NCI-H2171 treated with DMSO at 0.1 percent for 48 hours (cell line): ENCODE measurements at regions not wholly inside any gene's neighbourhood (a gene's known extent, or its start where the extent isn't known, plus 50 kb on each side); places are given as distances from the start of the nearest gene placed in this dataset.
A peak's percentile ranks its signal among the peaks of the same experiment; 100 is the strongest.

ENCODE experiments used
- DNase-seq: peaks from one replicate; lab custom pipeline; 2025; lab: John Stamatoyannopoulos, UW

DNA sequence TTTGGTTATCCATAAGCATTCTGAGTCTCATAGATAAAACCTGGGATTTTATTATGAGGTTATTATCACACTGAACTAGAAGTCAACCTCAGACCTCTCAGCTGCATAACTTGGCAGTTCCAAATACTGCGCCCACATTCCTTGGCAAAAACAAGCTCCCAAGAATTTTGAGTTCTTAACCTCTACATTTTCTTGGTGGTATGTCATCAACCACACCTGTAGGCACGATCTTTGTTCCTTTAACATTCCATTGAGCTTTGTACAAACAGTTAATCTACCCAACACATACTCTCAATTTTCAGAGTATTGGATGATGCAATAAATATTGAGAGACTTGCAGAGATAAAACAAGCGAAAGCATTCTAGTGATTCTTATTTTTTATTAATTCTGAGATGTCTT lies 371.8 kb upstream of the PRICKLE1 start:
- DNase-seq, result no peak

GRCh38 chr12:42960087-42960527 lies 370.6 kb upstream of the PRICKLE1 start:
- peak; percentile 41 for DNase-seq

DNA sequence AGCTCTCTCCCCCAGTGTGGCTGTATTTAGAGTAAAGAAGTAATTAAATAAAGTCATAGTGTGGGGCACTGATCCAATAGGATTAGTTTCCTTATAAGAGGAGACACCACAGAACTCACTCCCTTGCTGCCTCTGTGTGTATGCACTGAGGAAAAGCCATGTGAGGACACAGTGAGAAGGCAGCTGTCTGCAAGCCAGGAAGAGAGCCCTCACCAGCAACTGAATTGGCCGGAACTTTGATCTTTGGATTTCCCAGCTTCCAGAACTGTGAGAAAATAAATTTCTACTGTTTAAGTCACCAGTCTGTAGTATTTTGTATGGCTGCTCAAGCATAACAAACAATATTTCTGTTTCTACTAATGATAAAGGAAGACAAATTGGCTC lies 368.7 kb upstream of the PRICKLE1 start:
- DNase-seq, result peak; percentile 13

- no peak for DNase-seq
Measured at GRCh38 chr12:42957561-42958290, 368.2 kb upstream of the PRICKLE1 start.

GRCh38 chr12:42957136-42957535 lies 367.6 kb upstream of the PRICKLE1 start:
- DNase-seq, result peak; percentile 74

DNA sequence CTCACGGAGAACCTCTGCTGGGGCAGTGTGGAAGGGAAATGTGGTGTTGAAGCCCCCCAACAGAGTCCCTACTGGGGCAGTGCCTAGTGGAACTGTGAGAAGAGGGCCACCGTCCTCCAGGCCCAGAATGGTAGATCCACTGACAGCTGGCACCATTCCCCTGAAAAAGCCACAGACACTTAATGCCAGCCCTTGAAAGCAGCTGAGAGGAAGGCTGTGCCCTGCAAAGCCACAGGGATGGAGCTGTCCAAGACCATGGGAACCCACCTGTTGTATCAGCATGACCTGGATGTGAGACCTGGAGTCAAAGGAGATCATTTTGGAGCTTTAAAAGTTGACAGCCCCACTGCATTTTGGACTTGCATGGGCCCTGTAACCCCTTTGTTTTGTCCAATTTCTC lies 363.5 kb upstream of the PRICKLE1 start:
- DNase-seq, result no peak

DNA sequence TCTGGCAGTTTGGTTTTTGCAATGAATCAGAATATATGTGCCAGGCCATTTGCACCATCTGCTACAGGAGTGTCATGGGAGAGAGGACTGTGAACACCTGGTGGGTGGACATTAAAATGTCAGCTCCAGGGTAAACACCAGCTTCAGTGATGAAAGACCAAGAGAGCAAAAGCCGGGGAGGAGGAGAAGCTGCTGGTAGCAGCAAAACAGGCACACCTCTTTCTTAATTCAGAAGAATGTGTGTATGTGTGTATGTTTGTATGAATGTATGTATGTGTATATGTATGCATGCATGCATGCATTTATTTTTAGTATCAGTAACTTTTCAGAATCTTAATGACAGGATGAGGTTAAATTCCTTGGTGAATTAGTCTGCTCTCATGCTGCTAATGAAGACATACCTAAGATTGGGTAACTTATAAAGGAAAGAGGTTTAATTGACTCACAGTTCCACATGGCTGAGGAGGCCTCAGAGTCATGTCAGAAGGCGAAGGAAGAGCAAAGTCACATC lies 357.4 kb upstream of the PRICKLE1 start:
- DNase-seq, result peak; percentile 20

DNA sequence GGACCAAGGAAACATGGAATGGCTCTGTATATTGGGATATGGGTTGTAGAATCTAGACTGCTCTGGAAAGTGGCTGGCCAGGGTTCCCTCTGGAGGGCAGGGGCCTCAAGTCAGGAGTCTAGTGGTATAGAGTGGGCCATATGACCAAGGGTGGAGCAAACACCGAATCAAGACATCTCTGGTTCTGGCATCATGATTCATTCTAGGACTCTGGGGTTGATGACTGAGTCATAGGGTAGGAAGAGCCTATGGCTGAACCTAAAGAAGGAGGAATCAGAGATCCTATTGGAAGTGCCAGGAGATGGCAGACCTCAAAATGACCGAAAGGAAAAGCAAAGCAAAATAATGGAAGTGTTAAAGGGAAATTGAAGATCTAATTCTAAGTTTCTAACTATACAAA lies 356.4 kb upstream of the PRICKLE1 start:
- DNase-seq, result no peak

DNA sequence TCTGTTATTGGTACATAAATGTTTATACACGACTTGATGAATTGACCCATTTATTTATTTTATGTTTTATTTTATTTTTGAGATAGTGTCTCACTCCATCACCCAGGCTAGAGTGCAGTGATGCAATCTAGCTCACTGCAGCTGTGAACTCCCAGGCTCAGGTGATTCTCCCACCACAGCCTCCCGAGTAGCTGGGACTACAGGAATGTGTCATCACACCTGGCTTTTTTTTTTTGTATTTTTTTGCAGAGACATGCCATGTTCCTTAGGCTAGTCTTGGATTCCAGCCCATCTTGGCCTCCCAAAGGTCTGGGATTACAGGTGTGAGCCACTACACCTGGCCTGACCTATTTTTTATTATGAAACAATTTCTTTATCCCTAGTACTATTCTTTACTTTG lies 355.0 kb upstream of the PRICKLE1 start:
- no peak for DNase-seq

- DNase-seq, result peak; percentile 49
Measured at GRCh38 chr12:42936991-42937390, 347.4 kb upstream of the PRICKLE1 start.

- DNase-seq, result no peak
Measured at GRCh38 chr12:42936260-42936659, 346.7 kb upstream of the PRICKLE1 start.

GRCh38 chr12:42935756-42936155 lies 346.2 kb upstream of the PRICKLE1 start:
- DNase-seq, result peak; percentile 50

GRCh38 chr12:42935090-42935489 lies 345.5 kb upstream of the PRICKLE1 start:
- peak; percentile 8 for DNase-seq

DNA sequence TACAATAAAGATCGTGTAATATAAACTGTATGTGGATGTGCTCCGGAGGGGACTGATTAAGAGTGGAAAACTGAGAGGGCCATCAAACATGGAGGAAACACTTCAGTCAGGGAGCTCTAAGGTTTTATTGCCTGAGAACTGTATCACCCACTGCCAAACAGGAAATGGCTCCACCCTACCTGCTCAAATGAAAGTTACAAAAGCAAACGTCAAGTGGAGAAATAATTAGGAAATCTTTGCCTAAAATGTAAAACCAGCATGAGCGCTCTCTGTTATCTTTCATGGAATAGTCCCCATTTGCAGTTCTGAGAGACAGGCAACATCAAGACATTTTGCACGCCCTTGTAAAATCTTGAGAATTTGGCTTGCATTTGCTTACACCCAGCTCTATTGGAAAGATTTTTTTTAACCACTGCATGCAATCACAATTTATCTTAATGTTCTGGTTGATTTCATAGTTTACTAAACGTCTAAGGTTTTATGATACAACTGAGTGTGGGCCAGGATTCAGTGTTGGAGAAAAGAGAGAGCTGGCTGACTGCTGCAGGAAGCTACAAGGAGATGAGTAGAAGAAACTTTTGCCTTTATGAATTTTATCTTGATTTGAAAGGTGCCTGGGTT lies 344.0 kb upstream of the PRICKLE1 start:
- DNase-seq, result no peak

- DNase-seq, result no peak
Measured at GRCh38 chr12:42932936-42933335, 343.4 kb upstream of the PRICKLE1 start.

DNA sequence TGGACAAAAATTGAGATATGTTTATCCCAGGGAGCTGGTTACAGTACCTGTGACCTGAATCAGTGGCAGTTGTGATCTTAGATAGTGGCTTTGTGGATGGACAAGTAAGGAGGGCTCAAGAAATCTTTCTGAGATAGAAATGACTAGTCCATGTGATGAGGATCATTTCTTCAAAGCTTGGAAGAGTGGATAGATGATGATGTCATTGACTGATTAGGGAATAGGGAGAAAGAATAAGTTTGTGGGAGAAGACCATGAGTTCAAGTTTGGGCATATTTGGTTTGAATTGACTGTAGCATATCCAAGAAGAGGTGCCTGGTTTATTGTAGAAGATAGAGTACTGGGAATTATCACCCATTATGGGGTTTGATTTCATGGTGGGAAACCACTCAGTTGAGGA lies 336.7 kb upstream of the PRICKLE1 start:
- DNase-seq, result no peak

DNA sequence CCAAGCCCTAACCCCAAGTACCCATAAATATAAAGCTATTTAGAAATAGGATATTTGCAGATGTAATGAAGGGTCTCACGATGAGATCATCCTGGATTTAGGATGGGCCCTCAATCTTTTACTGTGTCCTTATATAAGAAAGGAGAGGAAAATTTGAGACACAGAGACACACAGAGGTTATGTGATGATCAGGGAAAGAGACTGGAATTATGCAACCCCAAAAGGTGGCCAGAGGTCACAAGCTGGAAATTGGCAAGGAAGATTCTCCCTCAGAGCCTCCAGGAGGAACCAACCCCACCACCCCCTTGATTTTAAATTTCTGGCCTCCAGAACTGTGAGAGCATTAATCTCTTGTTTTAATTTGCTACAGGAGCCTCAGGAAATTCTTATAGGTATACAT lies 334.9 kb upstream of the PRICKLE1 start:
- no peak for DNase-seq

DNA sequence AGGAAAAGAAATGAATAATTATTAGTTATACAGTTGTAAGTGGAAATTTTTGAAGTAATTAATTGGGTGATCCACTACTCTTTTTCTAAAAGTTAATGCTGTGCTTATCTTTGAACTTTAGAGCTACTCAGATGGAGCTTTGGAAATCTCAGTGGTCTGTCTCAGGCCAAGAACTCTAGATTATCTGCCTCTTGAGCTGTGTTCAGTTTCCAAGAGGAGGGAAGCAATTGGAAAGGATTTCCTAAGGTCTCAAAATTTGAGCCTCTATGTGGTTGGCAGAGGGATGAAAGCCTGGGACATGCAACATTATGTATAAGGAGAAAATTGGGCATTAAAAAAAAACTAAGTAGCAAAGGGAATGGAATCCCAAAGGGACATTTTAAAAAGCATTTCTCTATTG lies 334.0 kb upstream of the PRICKLE1 start:
- no peak for DNase-seq

GRCh38 chr12:42923156-42923555 lies 333.6 kb upstream of the PRICKLE1 start:
- DNase-seq, result no peak

GRCh38 chr12:42922505-42922850 lies 332.9 kb upstream of the PRICKLE1 start:
- DNase-seq, result no peak

- no peak for DNase-seq
Measured at GRCh38 chr12:42921741-42922504, 332.4 kb upstream of the PRICKLE1 start.

- DNase-seq, result no peak
Measured at GRCh38 chr12:42919691-42920090, 330.1 kb upstream of the PRICKLE1 start.

DNA sequence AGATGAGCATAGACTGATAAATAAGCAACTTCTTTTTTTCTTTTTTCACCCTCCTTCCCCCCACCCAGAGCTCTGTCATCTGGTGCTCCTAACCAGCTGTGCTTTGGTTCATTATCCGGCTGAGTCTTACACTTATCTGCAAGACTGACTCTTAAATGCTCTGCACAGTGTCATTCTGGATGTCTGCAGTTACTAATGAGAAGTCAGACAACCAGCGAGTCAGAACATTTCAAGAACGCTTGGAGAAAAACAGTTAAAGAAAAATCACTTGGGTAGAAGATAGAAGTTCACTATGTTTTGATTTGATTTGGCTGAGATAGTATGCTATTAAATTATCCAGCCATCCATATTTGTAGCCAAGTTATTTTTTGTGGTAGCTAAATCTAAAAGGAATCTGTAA lies 328.9 kb upstream of the PRICKLE1 start:
- peak; percentile 36 for DNase-seq
